Kidney (tissue), 13 donors: ENCODE measurements at regions not wholly inside any gene's neighbourhood (a gene's known extent, or its start where the extent isn't known, plus 50 kb on each side); places are given as distances from the start of the nearest gene placed in this dataset.
"Not testable (repeated sequence)": the region's sequence is repeated elsewhere in the genome, so short reads cannot be mapped to it uniquely, and the experiment has no call there.

Experiments used
- DNase-seq, 5 donors: peaks; one replicate each; pipeline ENCODE4 v3.0.0-alpha.2; 2013 to 2020
- FAIRE-seq: peaks from 2 replicates; lab custom pipeline; 2012; peaks lifted over from hg19 to GRCh38; lab: Jason Lieb, UNC
- H3K27ac ChIP-seq, 2 donors: one replicate each; pipeline ENCODE4 v1.7.0; 2013; ENCODE audit warnings: low read depth in 2 of 2, low read length in 2 of 2, inconsistent platforms in 1 of 2
- H3K27me3 ChIP-seq: one replicate; pipeline ENCODE4 v1.7.1; 2013; ENCODE audit warnings: low read length, inconsistent platforms; ENCODE audit not compliant: control insufficient read depth, insufficient read depth
- H3K36me3 ChIP-seq, 3 donors: one replicate each; pipeline versions ENCODE4 v1.7.0 to v1.7.1; 2013; ENCODE audit warnings: low read length in 3 of 3, control low read depth in 1 of 3, inconsistent platforms in 1 of 3; ENCODE audit not compliant: insufficient read depth in 3 of 3, control insufficient read depth in 2 of 3
- H3K4me1 ChIP-seq, 3 donors: one replicate each; pipeline versions ENCODE4 v1.7.0 to v1.7.1; 2013; ENCODE audit warnings: low read length in 3 of 3, inconsistent platforms in 1 of 3, low read depth in 1 of 3; ENCODE audit not compliant: control insufficient read depth in 2 of 3, insufficient read depth in 2 of 3
- H3K4me3 ChIP-seq, 3 donors: one replicate each; pipeline versions ENCODE4 v1.7.0 to v1.8.1; 2013; ENCODE audit warnings: low read length in 3 of 3, control low read depth in 1 of 3, inconsistent platforms in 1 of 3
- H3K9ac ChIP-seq, 3 donors: one replicate each; pipeline versions ENCODE4 v1.7.0 to v1.7.1; 2013; ENCODE audit warnings: low read length in 3 of 3, control low read depth in 1 of 3, inconsistent platforms in 1 of 3
- H3K9me3 ChIP-seq, 3 donors: one replicate each; pipeline versions ENCODE4 v1.7.0 to v1.7.1; 2013; ENCODE audit warnings: low read length in 3 of 3, control low read depth in 1 of 3, inconsistent platforms in 1 of 3; ENCODE audit not compliant: control insufficient read depth in 2 of 3, insufficient read depth in 1 of 3
- intact Hi-C: fragments of 100-400 bp; cut with DNase I; formaldehyde crosslinking; loops from one replicate; pipeline ENCODE4 v1.11.1; 2022
- TF ChIP-seq, protein P1 (sequence below): IDR thresholded peaks from 3 replicates; pipeline ENCODE4 v1.5.1; 2012; ENCODE audit warnings: mild to moderate bottlenecking, moderate library complexity, borderline replicate concordance; ENCODE audit not compliant: insufficient read depth; ENCODE audit errors: extremely low read depth
- donor health status: control.
- donor health status: control.
- donor health status: control.
- donor health status: control.
- donor health status: control.
- donor health status: DM: yes; HTN: yes; CAD: no.
- donor health status: Normal renal cell carcinoma (clear cell type).

DNA sequence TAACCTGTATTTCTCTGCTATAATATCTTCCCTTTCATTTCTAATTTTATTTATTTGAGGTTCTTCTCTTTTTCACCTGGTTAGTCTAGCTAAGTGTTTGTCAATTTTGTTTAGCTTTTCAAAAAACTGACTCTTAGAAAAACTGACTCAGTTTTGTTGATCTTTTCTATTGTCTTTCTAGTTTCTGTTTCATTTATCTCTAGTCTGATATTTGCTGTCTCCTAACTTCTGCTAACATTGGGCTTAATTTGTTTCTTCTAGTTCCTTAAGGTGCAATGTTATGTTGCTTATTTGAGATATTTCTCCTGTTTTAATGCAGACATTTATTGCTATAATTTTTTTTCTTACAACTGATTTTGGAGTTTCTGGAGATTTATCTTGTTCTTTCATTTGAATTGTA lies 1011.0 kb downstream of the EPHA7 start:
- DNase-seq (no peak), FAIRE-seq (no peak)
- Histone ChIP-seq H3K36me3 (no peaks in the 10 kb centered on the region), H3K27me3 (no peaks in the 10 kb centered on the region), H3K9ac (no peak overlapping the region), H3K4me3 (no peak overlapping the region), H3K9me3 (no peaks in the 10 kb centered on the region), H3K27ac (no peak overlapping the region), H3K4me1 (no peaks in the 10 kb centered on the region)
- TF ChIP-seq, protein P1, sequence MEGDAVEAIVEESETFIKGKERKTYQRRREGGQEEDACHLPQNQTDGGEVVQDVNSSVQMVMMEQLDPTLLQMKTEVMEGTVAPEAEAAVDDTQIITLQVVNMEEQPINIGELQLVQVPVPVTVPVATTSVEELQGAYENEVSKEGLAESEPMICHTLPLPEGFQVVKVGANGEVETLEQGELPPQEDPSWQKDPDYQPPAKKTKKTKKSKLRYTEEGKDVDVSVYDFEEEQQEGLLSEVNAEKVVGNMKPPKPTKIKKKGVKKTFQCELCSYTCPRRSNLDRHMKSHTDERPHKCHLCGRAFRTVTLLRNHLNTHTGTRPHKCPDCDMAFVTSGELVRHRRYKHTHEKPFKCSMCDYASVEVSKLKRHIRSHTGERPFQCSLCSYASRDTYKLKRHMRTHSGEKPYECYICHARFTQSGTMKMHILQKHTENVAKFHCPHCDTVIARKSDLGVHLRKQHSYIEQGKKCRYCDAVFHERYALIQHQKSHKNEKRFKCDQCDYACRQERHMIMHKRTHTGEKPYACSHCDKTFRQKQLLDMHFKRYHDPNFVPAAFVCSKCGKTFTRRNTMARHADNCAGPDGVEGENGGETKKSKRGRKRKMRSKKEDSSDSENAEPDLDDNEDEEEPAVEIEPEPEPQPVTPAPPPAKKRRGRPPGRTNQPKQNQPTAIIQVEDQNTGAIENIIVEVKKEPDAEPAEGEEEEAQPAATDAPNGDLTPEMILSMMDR, result no peak
- intact Hi-C loops, result no loop called here

DNA sequence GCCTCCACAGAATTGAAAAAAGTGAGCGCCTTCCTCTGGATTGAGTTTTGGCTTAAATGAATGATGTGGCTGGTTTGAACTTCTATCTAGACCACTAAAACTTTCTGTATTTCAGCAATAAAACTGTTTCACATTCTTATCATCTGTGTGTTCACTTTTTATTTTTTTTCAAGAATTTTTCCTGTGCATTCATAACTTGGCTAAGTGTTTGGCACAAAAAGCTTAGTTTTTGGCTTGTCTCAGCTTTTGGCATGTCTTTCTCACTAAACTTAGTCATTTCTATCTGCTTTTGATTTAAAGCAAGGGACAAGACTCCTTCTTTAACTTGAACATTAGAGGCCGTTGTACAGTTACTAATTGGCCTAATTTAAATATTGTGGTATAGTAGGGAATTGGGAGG lies 1015.1 kb downstream of the EPHA7 start:
- intact Hi-C loops, result no loop called here
- Histone ChIP-seq H3K9me3 (no peaks in the 10 kb centered on the region), H3K36me3 (no peaks in the 10 kb centered on the region), H3K4me1 (no peaks in the 10 kb centered on the region), H3K4me3 (no peak overlapping the region), H3K9ac (no peak overlapping the region), H3K27ac (no peak overlapping the region), H3K27me3 (no peaks in the 10 kb centered on the region)
- FAIRE-seq, result no peak
- DNase-seq, result no peak
- TF ChIP-seq, protein P1, result no peak

DNA sequence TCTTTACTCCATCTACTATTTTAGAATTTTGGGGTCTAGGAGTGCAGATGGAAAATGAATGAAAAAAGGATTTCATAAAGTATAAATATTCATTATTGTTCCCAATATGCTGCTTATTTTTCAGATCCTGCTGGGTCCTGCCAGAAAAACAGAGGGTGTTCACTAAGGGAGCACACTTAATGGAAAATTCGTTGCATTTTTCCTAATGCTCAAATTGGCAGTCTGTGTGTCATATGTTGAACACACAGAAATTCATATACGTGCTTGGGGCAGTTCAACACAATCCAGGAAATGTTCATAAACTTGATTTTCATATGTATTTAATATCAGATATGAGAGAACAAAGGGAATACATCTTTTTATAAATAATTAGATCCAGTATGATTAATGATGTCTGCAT lies 1019.4 kb downstream of the EPHA7 start:
- DNase-seq (no peak), FAIRE-seq (no peak)
- no peak overlapping the region for H3K27ac ChIP-seq
- no peak overlapping the region for H3K9ac ChIP-seq
- H3K4me3 ChIP-seq, result no peak overlapping the region
- TF ChIP-seq, protein P1, result no peak
- H3K27me3 ChIP-seq, result no peaks in the 10 kb centered on the region
- no peaks in the 10 kb centered on the region for H3K9me3 ChIP-seq
- no peaks in the 10 kb centered on the region for H3K4me1 ChIP-seq
- no peaks in the 10 kb centered on the region for H3K36me3 ChIP-seq
- intact Hi-C loops, result no loop called here

DNA sequence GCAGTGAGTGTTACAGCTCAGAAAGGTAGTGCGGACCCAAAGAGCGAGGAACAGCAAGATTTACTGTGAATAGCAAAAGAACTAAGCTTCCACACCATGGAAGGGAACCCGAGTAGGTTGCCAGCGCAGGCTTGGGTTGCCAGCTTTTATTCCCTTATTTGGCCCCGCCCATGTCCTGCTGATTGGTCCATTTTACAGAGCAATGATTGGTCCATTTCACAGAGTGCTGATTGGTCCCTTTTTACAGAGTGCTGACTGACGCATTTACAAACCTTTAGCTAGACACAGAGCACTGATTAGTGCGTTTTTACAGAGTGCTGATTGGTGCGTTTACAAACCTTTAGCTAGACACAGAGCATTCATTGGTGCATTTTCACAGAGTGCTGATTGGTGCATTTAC lies 1030.7 kb downstream of the EPHA7 start:
- H3K4me3 ChIP-seq, H3K9ac ChIP-seq, H3K4me1 ChIP-seq, H3K9me3 ChIP-seq, H3K27ac ChIP-seq, FAIRE-seq, H3K27me3 ChIP-seq, intact Hi-C loops, DNase-seq, H3K36me3 ChIP-seq: not testable (repeated sequence)
